Fibroblast of lung (primary cell): ENCODE measurements at regions not wholly inside any gene's neighbourhood (a gene's known extent, or its start where the extent isn't known, plus 50 kb on each side); places are given as distances from the start of the nearest gene placed in this dataset.

Experiments
- DNase-seq, 2 donors: peaks; one replicate each; pipeline versions ENCODE4 v3.0.0 to v3.0.0-alpha.2; 2010; ENCODE audit warnings: low read depth in 2 of 2
- H2AFZ ChIP-seq: 2 replicates; pipeline ENCODE4 v1.5.1; 2012; ENCODE audit warnings: low read length, control low read depth, inconsistent platforms
- H3K27ac ChIP-seq: 2 replicates; pipeline ENCODE4 v1.5.1; 2011; ENCODE audit warnings: low read length, control low read depth; ENCODE audit not compliant: insufficient read depth
- H3K27me3 ChIP-seq: 2 replicates; pipeline ENCODE4 v1.5.1; 2011; ENCODE audit warnings: mild to moderate bottlenecking, low read length; ENCODE audit not compliant: control insufficient read depth, insufficient read depth
- H3K36me3 ChIP-seq: 2 replicates; pipeline ENCODE4 v1.5.1; 2011; ENCODE audit warnings: low read length; ENCODE audit not compliant: control insufficient read depth, insufficient read depth
- H3K4me1 ChIP-seq: 2 replicates; pipeline ENCODE4 v1.5.1; 2011; ENCODE audit warnings: low read length; ENCODE audit not compliant: control insufficient read depth, insufficient read depth; ENCODE audit errors: extremely low read depth
- H3K4me2 ChIP-seq: 2 replicates; pipeline ENCODE4 v1.5.1; 2011; ENCODE audit warnings: low read length, control low read depth; ENCODE audit not compliant: insufficient read depth; ENCODE audit errors: extremely low read depth
- H3K4me3 ChIP-seq, 4 experiments: fragments of 200-600 bp in 1 of 4; sonication (generic) in 1 of 4; replicated peaks in 1 of 4; 2 replicates each; pipeline ENCODE4 v1.5.1; 2011 to 2016; ENCODE audit warnings: low read length in 4 of 4, low read depth in 3 of 4, mild to moderate bottlenecking in 3 of 4, control low read depth in 2 of 4, inconsistent platforms in 1 of 4, mixed read lengths in 1 of 4; ENCODE audit not compliant: insufficient read depth in 1 of 4; ENCODE audit errors: control extremely low read depth in 1 of 4
- H3K79me2 ChIP-seq: 2 replicates; pipeline ENCODE4 v1.5.1; 2012; ENCODE audit warnings: mild to moderate bottlenecking, low read length, inconsistent platforms; ENCODE audit not compliant: control insufficient read depth, insufficient read depth
- H3K9ac ChIP-seq: 2 replicates; pipeline ENCODE4 v1.5.1; 2011; ENCODE audit warnings: mild to moderate bottlenecking, low read length, control low read depth; ENCODE audit not compliant: insufficient read depth
- H3K9me3 ChIP-seq: 2 replicates; pipeline ENCODE4 v1.5.1; 2012; ENCODE audit warnings: low read depth, low read length; ENCODE audit not compliant: control insufficient read depth, insufficient read depth
- H4K20me1 ChIP-seq: 2 replicates; pipeline ENCODE4 v1.5.1; 2011; ENCODE audit warnings: low read length; ENCODE audit not compliant: control insufficient read depth, insufficient read depth; ENCODE audit errors: extremely low read depth
- EZH2 ChIP-seq: IDR thresholded peaks from 2 replicates; pipeline ENCODE4 v1.5.1; 2012; ENCODE audit warnings: low read length, control low read depth, mild to moderate bottlenecking; ENCODE audit errors: missing control alignments
- TF ChIP-seq, protein P1 (sequence below), 2 donors: IDR thresholded peaks in 1 of 2; conservative IDR thresholded peaks in 1 of 2; 1 replicate in 1 of 2; 2 replicates in 1 of 2; pipeline ENCODE4 v1.5.1; 2011 to 2012; ENCODE audit warnings: low read length in 2 of 2, control low read depth in 1 of 2, inconsistent platforms in 1 of 2, low read depth in 1 of 2, mild to moderate bottlenecking in 1 of 2

- Histone ChIP-seq H3K27me3 (no peaks in the 10 kb centered on the region), H4K20me1 (no peaks in the 10 kb centered on the region), H3K79me2 (no peaks in the 10 kb centered on the region), H2AFZ (no peak overlapping the region), H3K9ac (no peak overlapping the region), H3K27ac (no peak overlapping the region), H3K4me1 (no peaks in the 10 kb centered on the region), H3K9me3 (no peaks in the 10 kb centered on the region), H3K4me2 (no peak overlapping the region), H3K4me3 (no peak overlapping the region), H3K36me3 (no peaks in the 10 kb centered on the region)
- TF ChIP-seq, protein P1, sequence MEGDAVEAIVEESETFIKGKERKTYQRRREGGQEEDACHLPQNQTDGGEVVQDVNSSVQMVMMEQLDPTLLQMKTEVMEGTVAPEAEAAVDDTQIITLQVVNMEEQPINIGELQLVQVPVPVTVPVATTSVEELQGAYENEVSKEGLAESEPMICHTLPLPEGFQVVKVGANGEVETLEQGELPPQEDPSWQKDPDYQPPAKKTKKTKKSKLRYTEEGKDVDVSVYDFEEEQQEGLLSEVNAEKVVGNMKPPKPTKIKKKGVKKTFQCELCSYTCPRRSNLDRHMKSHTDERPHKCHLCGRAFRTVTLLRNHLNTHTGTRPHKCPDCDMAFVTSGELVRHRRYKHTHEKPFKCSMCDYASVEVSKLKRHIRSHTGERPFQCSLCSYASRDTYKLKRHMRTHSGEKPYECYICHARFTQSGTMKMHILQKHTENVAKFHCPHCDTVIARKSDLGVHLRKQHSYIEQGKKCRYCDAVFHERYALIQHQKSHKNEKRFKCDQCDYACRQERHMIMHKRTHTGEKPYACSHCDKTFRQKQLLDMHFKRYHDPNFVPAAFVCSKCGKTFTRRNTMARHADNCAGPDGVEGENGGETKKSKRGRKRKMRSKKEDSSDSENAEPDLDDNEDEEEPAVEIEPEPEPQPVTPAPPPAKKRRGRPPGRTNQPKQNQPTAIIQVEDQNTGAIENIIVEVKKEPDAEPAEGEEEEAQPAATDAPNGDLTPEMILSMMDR (conservative IDR thresholded peaks at IDR 0.05 in 1 of 2, IDR thresholded peaks at IDR 0.05 in 1 of 2; ENCODE audit: low read depth in 1 of 2, low read length in 2 of 2) = no peak
- no peak for TF ChIP-seq EZH2
- no peak for DNase-seq
Measured at GRCh38 chr15:92772626-92773244, 117.2 kb upstream of the FAM174B start.

GRCh38 chr15:92773340-92773739 lies 117.8 kb upstream of the FAM174B start:
- H3K27ac ChIP-seq = no peak overlapping the region
- no peak overlapping the region for H2AFZ ChIP-seq
- H3K9ac ChIP-seq = no peak overlapping the region
- no peaks in the 10 kb centered on the region for H4K20me1 ChIP-seq
- no peaks in the 10 kb centered on the region for H3K36me3 ChIP-seq
- H3K4me1 ChIP-seq = no peaks in the 10 kb centered on the region
- H3K4me3 ChIP-seq = no peak overlapping the region
- no peak for DNase-seq
- H3K27me3 ChIP-seq = no peaks in the 10 kb centered on the region
- no peaks in the 10 kb centered on the region for H3K9me3 ChIP-seq
- no peaks in the 10 kb centered on the region for H3K79me2 ChIP-seq
- TF ChIP-seq EZH2 = no peak
- TF ChIP-seq, protein P1 (conservative IDR thresholded peaks at IDR 0.05 in 1 of 2, IDR thresholded peaks at IDR 0.05 in 1 of 2; ENCODE audit: low read depth in 1 of 2, low read length in 2 of 2) = no peak
- H3K4me2 ChIP-seq = no peak overlapping the region

DNA sequence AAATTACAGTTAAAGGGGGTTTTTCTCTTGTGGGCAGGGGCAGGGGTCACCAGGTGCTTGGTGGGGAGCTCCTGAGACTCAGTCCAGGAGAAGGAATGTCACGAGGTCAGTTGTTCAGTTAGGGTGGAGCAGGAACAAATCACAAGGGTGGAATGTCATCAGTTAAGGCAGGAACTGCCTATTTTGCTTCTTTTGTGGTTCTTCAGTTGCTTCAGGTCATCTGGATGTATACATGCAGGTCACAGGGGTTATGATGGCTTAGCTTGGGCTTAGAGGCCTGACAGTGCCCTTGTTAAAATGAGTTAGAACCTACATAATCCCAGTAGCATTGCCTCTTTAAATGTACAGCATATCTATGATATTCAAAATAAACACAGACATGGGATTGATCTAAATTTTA lies 120.2 kb upstream of the CHD2 start:
- no peak for TF ChIP-seq EZH2
- TF ChIP-seq, protein P1 (conservative IDR thresholded peaks at IDR 0.05 in 1 of 2, IDR thresholded peaks at IDR 0.05 in 1 of 2; ENCODE audit: low read depth in 1 of 2, low read length in 2 of 2) = no peak
- H3K9me3 ChIP-seq = no peaks in the 10 kb centered on the region
- H3K27ac ChIP-seq = no peak overlapping the region
- H3K9ac ChIP-seq = no peak overlapping the region
- H3K4me1 ChIP-seq = no peaks in the 10 kb centered on the region
- no peaks in the 10 kb centered on the region for H3K36me3 ChIP-seq
- H3K4me2 ChIP-seq = no peak overlapping the region
- no peak for DNase-seq
- no peaks in the 10 kb centered on the region for H4K20me1 ChIP-seq
- H3K27me3 ChIP-seq = no peaks in the 10 kb centered on the region
- no peaks in the 10 kb centered on the region for H3K79me2 ChIP-seq
- no peak overlapping the region for H3K4me3 ChIP-seq
- no peak overlapping the region for H2AFZ ChIP-seq
